ENCODE measurements at regions not wholly inside any gene's neighbourhood (a gene's known extent, or its start where the extent isn't known, plus 50 kb on each side); places are given as distances from the start of the nearest gene placed in this dataset.

GRCh38 chrX:13898083-13898482 is 81.2 kb upstream of the GPM6B start:
- Histone ChIP-seq H3K9me3 (no peaks in the 10 kb centered on the region), H3K4me3 (no peak overlapping the region), H3K36me3 (no peaks in the 10 kb centered on the region), H3K27me3 (replicated peaks in 1 of 7) (peaks cover 0 to 9% (median 0%) of the 10 kb centered on the region in 7 donors), H3K27ac (no peak overlapping the region), H3K4me1 (no peaks in the 10 kb centered on the region)
- TF ChIP-seq CTCF (IDR thresholded peaks at IDR 0.05 in 8 of 11, conservative IDR thresholded peaks at IDR 0.05 in 3 of 11): no peak
- no peak for TF ChIP-seq POLR2AphosphoS5 (IDR thresholded peaks at IDR 0.05)
- no peak for TF ChIP-seq POLR2A (IDR thresholded peaks at IDR 0.05)
- intact Hi-C loops (cut with DNase I; ENCODE audit: low total_unique reads): no loop called here
- WGBS, 5 donors: 47 to 63% (median 56%) methylated on average over 2 to 3 of the region's 3 CpGs
- DNase-seq: no peak

- Histone ChIP-seq H3K36me3 (no peaks in the 10 kb centered on the region), H3K27ac (no peak overlapping the region), H3K27me3 (replicated peaks in 1 of 7) (peaks cover 0 to 9% (median 0%) of the 10 kb centered on the region in 7 donors), H3K9me3 (no peaks in the 10 kb centered on the region), H3K4me3 (no peak overlapping the region), H3K4me1 (no peaks in the 10 kb centered on the region)
- no peak for DNase-seq
- WGBS, 5 donors: 81 to 85% (median 83%) methylated on average over 4 of the region's 4 CpGs
- TF ChIP-seq CTCF (IDR thresholded peaks at IDR 0.05 in 8 of 11, conservative IDR thresholded peaks at IDR 0.05 in 3 of 11): no peak
- no peak for TF ChIP-seq POLR2A (IDR thresholded peaks at IDR 0.05)
- TF ChIP-seq POLR2AphosphoS5 (IDR thresholded peaks at IDR 0.05): no peak
- intact Hi-C loops (cut with DNase I; ENCODE audit: low total_unique reads): no loop called here
Measured at GRCh38 chrX:13897566-13897965, 80.7 kb upstream of the GPM6B start.

- 71 to 87% (median 72%) methylated on average over 5 of the region's 5 CpGs for WGBS, 5 donors
- intact Hi-C loops (cut with DNase I; ENCODE audit: low total_unique reads): no loop called here
- no peak for TF ChIP-seq CTCF (IDR thresholded peaks at IDR 0.05 in 8 of 11, conservative IDR thresholded peaks at IDR 0.05 in 3 of 11)
- no peak for TF ChIP-seq POLR2A (IDR thresholded peaks at IDR 0.05)
- TF ChIP-seq POLR2AphosphoS5 (IDR thresholded peaks at IDR 0.05): no peak
- H3K27ac ChIP-seq: no peak overlapping the region
- no peaks in the 10 kb centered on the region for H3K4me1 ChIP-seq
- DNase-seq: no peak
- H3K27me3 ChIP-seq (replicated peaks in 1 of 7): peaks cover 0 to 9% (median 0%) of the 10 kb centered on the region in 7 donors
- H3K9me3 ChIP-seq: no peaks in the 10 kb centered on the region
- H3K36me3 ChIP-seq: no peaks in the 10 kb centered on the region
- H3K4me3 ChIP-seq: no peak overlapping the region
Measured at GRCh38 chrX:13894888-13895565, 78.1 kb upstream of the GPM6B start.

GRCh38 chrX:13893826-13894225 is 76.9 kb upstream of the GPM6B start:
- 57 to 85% (median 76%) methylated on average over 3 to 5 of the region's 5 CpGs for WGBS, 5 donors
- no peak for DNase-seq
- TF ChIP-seq POLR2A (IDR thresholded peaks at IDR 0.05) (no peak), POLR2AphosphoS5 (IDR thresholded peaks at IDR 0.05) (no peak), CTCF (IDR thresholded peaks at IDR 0.05 in 8 of 11, conservative IDR thresholded peaks at IDR 0.05 in 3 of 11) (no peak)
- H3K9me3 ChIP-seq: no peaks in the 10 kb centered on the region
- intact Hi-C loops (cut with DNase I; ENCODE audit: low total_unique reads): no loop called here
- no peak overlapping the region for H3K27ac ChIP-seq
- no peaks in the 10 kb centered on the region for H3K36me3 ChIP-seq
- no peaks in the 10 kb centered on the region for H3K4me1 ChIP-seq
- peaks cover 0 to 11% (median 0%) of the 10 kb centered on the region in 7 donors for H3K27me3 ChIP-seq (replicated peaks in 1 of 7)
- H3K4me3 ChIP-seq: no peak overlapping the region

Measured in spleen (tissue), 11 donors.